ENCODE measurements at regions not wholly inside any gene's neighbourhood (a gene's known extent, or its start where the extent isn't known, plus 50 kb on each side); places are given as distances from the start of the nearest gene placed in this dataset.
"Not testable (repeated sequence)": the region's sequence is repeated elsewhere in the genome, so short reads cannot be mapped to it uniquely, and the experiment has no call there.

DNA sequence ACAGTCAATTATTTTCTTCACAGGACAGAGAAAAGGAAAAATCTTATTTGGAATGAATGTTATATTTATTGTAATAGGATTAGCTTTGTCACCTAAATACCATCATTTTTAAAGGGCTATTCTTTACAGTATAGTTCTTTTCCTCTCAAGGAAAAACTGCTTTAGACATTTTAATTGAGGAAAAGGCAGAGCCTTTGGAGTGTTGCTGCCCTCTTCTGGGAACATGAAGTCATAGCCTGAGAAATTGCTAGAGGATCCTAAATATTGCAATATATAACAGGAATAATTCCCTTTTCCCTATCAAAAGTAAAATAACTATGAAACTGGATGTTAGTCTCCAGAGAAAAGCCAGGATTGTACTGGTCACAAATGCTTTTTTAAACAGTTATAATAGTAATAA, 81.8 kb upstream of the NOTCH2NLA start:
- TF ChIP-seq, protein P1, sequence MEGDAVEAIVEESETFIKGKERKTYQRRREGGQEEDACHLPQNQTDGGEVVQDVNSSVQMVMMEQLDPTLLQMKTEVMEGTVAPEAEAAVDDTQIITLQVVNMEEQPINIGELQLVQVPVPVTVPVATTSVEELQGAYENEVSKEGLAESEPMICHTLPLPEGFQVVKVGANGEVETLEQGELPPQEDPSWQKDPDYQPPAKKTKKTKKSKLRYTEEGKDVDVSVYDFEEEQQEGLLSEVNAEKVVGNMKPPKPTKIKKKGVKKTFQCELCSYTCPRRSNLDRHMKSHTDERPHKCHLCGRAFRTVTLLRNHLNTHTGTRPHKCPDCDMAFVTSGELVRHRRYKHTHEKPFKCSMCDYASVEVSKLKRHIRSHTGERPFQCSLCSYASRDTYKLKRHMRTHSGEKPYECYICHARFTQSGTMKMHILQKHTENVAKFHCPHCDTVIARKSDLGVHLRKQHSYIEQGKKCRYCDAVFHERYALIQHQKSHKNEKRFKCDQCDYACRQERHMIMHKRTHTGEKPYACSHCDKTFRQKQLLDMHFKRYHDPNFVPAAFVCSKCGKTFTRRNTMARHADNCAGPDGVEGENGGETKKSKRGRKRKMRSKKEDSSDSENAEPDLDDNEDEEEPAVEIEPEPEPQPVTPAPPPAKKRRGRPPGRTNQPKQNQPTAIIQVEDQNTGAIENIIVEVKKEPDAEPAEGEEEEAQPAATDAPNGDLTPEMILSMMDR (IDR thresholded peaks at IDR 0.05; ENCODE audit: poor library complexity) = not testable (repeated sequence)
- not testable (repeated sequence) for TF ChIP-seq EZH2 (IDR thresholded peaks at IDR 0.05; ENCODE audit: borderline replicate concordance); EZH2phosphoT487 (IDR thresholded peaks at IDR 0.05; ENCODE audit: low read depth, severe bottlenecking, unreplicated experiment)

Measured in hepatocyte (in vitro differentiated cells).